IPS-15b (cell line): ENCODE measurements at regions not wholly inside any gene's neighbourhood (a gene's known extent, or its start where the extent isn't known, plus 50 kb on each side); places are given as distances from the start of the nearest gene placed in this dataset.

Experiments used
- H3K27me3 ChIP-seq: one replicate; pipeline ENCODE4 v1.6.1; 2013; ENCODE audit warnings: low read length; ENCODE audit not compliant: control insufficient read depth, insufficient read depth
- H3K36me3 ChIP-seq: one replicate; pipeline ENCODE4 v1.6.1; 2013; ENCODE audit warnings: low read length; ENCODE audit not compliant: control insufficient read depth, insufficient read depth
- H3K4me1 ChIP-seq: one replicate; pipeline ENCODE4 v1.6.1; 2013; ENCODE audit warnings: mild to moderate bottlenecking, low read length; ENCODE audit not compliant: control insufficient read depth, insufficient read depth
- H3K4me3 ChIP-seq: one replicate; pipeline ENCODE4 v1.5.1; 2013; ENCODE audit warnings: low read depth, low read length
- H3K9ac ChIP-seq: one replicate; pipeline ENCODE4 v1.6.1; 2013; ENCODE audit warnings: low read depth, mild to moderate bottlenecking, low read length
- H3K9me3 ChIP-seq: one replicate; pipeline ENCODE4 v1.6.1; 2013; ENCODE audit warnings: mild to moderate bottlenecking, low read length; ENCODE audit not compliant: control insufficient read depth, insufficient read depth

- no peaks in the 10 kb centered on the region for H3K4me1 ChIP-seq
- no peaks in the 10 kb centered on the region for H3K36me3 ChIP-seq
- H3K4me3 ChIP-seq: no peak overlapping the region
- H3K27me3 ChIP-seq: no peaks in the 10 kb centered on the region
- no peak overlapping the region for H3K9ac ChIP-seq
- H3K9me3 ChIP-seq: no peaks in the 10 kb centered on the region
These were observed 345.4 kb upstream of the SEMA6D start for GRCh38 chr15:47371939-47372338.

- Histone ChIP-seq H3K4me1 (no peaks in the 10 kb centered on the region), H3K36me3 (no peaks in the 10 kb centered on the region), H3K4me3 (no peak overlapping the region), H3K27me3 (no peaks in the 10 kb centered on the region), H3K9me3 (no peaks in the 10 kb centered on the region), H3K9ac (no peak overlapping the region)
These were observed 343.1 kb upstream of the SEMA6D start for GRCh38 chr15:47374222-47374621.

GRCh38 chr15:47376190-47376589 lies 341.1 kb upstream of the SEMA6D start:
- Histone ChIP-seq H3K27me3 (no peaks in the 10 kb centered on the region), H3K4me3 (no peak overlapping the region), H3K9me3 (no peaks in the 10 kb centered on the region), H3K9ac (no peak overlapping the region), H3K4me1 (no peaks in the 10 kb centered on the region), H3K36me3 (no peaks in the 10 kb centered on the region)

DNA sequence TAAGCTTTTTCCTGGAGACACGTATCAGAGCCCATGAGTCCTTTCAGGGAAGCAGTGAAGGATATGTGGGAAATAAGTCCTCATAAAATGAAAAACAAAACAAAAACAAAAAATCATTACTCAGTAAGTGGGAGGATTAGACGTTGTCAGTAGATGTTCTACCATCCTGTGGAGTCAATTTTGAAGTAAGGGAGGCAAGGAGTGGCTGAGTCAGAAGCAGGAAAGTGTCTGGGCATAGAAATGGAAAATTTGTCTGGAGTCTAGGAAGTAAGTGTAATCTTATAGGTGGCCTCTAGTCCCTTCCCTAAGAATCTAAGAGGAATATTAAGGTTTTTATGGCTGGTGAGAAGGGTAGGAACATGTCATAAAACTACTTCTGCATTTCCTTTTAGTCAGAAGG lies 339.8 kb upstream of the SEMA6D start:
- no peaks in the 10 kb centered on the region for H3K27me3 ChIP-seq
- no peaks in the 10 kb centered on the region for H3K4me1 ChIP-seq

DNA sequence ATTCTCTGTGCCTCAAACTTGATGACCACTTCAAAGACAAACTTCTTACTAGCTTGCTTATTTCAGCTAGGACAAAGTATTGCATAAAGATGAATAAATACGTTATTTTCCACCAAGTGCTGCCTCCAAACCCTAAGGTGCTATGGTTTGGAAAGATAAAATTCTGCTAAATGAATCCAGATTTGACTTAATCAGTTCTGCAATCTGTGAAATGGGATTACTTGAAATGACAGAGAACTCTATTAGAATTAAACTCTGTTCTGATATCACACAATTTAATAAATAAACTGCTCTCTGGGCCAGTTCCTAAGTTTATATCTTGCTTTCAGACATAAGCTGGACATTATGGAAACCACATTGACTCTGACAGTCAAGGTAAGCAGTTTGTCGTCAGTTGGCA lies 338.8 kb upstream of the SEMA6D start:
- Histone ChIP-seq H3K4me1 (no peaks in the 10 kb centered on the region), H3K36me3 (no peaks in the 10 kb centered on the region), H3K4me3 (no peak overlapping the region), H3K9ac (no peak overlapping the region), H3K9me3 (no peaks in the 10 kb centered on the region), H3K27me3 (no peaks in the 10 kb centered on the region)

More for the DNA sequence above, 339.8 kb upstream of the SEMA6D start:
- H3K36me3 ChIP-seq: no peaks in the 10 kb centered on the region
- no peak overlapping the region for H3K9ac ChIP-seq
- H3K4me3 ChIP-seq: no peak overlapping the region
- no peaks in the 10 kb centered on the region for H3K9me3 ChIP-seq

DNA sequence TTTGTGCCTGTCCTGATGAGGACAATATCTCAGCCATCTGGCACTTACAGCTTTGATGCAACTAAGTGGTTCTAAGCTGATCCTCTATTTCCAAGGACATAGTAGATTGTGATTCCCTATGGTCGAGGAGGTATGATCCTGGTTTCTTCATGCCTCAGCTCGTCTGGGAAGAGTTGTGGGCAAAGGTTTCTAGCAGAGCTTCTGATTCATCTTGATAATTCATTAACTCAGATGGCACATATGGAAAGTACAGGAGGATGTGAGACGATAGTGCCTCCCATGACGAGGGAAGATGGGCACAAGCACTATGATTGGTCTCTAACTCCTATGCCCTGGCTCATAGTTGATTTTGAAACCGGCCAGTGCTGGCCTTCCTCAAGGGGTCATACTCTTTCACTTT lies 334.2 kb upstream of the SEMA6D start:
- no peak overlapping the region for H3K9ac ChIP-seq
- no peaks in the 10 kb centered on the region for H3K4me1 ChIP-seq
- H3K4me3 ChIP-seq: no peak overlapping the region
- no peaks in the 10 kb centered on the region for H3K27me3 ChIP-seq
- H3K36me3 ChIP-seq: no peaks in the 10 kb centered on the region
- H3K9me3 ChIP-seq: no peaks in the 10 kb centered on the region

DNA sequence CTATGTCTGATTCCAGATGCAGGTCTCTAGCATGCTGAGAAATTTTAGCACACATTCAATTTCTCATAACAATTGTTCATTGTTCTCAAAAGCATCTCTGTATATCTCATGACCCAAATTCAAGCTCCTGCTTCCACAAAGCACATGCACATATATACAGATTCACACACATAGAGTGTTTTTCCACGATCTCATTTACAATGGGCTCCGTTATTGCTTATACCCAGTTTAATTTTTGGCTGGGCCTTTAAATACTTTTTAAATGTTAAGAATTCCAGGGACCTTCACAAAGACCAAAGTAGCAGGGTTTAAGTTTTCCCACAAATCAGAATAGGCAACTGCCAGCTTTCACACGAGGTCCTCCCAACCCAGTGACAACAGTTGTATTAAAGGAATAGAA lies 333.5 kb upstream of the SEMA6D start:
- no peak overlapping the region for H3K4me3 ChIP-seq

GRCh38 chr15:47384341-47384740 lies 333.0 kb upstream of the SEMA6D start:
- no peaks in the 10 kb centered on the region for H3K27me3 ChIP-seq
- no peaks in the 10 kb centered on the region for H3K36me3 ChIP-seq
- no peaks in the 10 kb centered on the region for H3K9me3 ChIP-seq
- no peaks in the 10 kb centered on the region for H3K4me1 ChIP-seq
- H3K9ac ChIP-seq: no peak overlapping the region
- no peak overlapping the region for H3K4me3 ChIP-seq

More for the DNA sequence above, 333.5 kb upstream of the SEMA6D start:
- Histone ChIP-seq H3K9me3 (no peaks in the 10 kb centered on the region), H3K36me3 (no peaks in the 10 kb centered on the region), H3K9ac (no peak overlapping the region), H3K27me3 (no peaks in the 10 kb centered on the region), H3K4me1 (no peaks in the 10 kb centered on the region)

- Histone ChIP-seq H3K9me3 (no peaks in the 10 kb centered on the region), H3K36me3 (no peaks in the 10 kb centered on the region), H3K27me3 (no peaks in the 10 kb centered on the region), H3K4me3 (no peak overlapping the region), H3K9ac (no peak overlapping the region), H3K4me1 (no peaks in the 10 kb centered on the region)
These were observed 332.5 kb upstream of the SEMA6D start for GRCh38 chr15:47384776-47385175.

GRCh38 chr15:47386459-47386858 lies 330.8 kb upstream of the SEMA6D start:
- H3K9ac ChIP-seq: no peak overlapping the region
- H3K9me3 ChIP-seq: no peaks in the 10 kb centered on the region
- no peak overlapping the region for H3K4me3 ChIP-seq
- no peaks in the 10 kb centered on the region for H3K27me3 ChIP-seq
- no peaks in the 10 kb centered on the region for H3K36me3 ChIP-seq
- H3K4me1 ChIP-seq: no peaks in the 10 kb centered on the region

GRCh38 chr15:47388299-47388698 lies 329.0 kb upstream of the SEMA6D start:
- H3K9me3 ChIP-seq: no peaks in the 10 kb centered on the region
- no peak overlapping the region for H3K4me3 ChIP-seq
- no peaks in the 10 kb centered on the region for H3K4me1 ChIP-seq
- no peaks in the 10 kb centered on the region for H3K27me3 ChIP-seq
- no peak overlapping the region for H3K9ac ChIP-seq
- no peaks in the 10 kb centered on the region for H3K36me3 ChIP-seq

GRCh38 chr15:47390208-47390765 lies 327.0 kb upstream of the SEMA6D start:
- H3K9me3 ChIP-seq: no peaks in the 10 kb centered on the region
- H3K36me3 ChIP-seq: no peaks in the 10 kb centered on the region
- H3K27me3 ChIP-seq: no peaks in the 10 kb centered on the region
- peaks cover 7% of the 10 kb centered on the region for H3K4me1 ChIP-seq
- H3K9ac ChIP-seq: no peak overlapping the region
- H3K4me3 ChIP-seq: no peak overlapping the region
